ENCODE measurements at regions not wholly inside any gene's neighbourhood (a gene's known extent, or its start where the extent isn't known, plus 50 kb on each side); places are given as distances from the start of the nearest gene placed in this dataset.
"Not testable (repeated sequence)": the region's sequence is repeated elsewhere in the genome, so short reads cannot be mapped to it uniquely, and the experiment has no call there.

DNA sequence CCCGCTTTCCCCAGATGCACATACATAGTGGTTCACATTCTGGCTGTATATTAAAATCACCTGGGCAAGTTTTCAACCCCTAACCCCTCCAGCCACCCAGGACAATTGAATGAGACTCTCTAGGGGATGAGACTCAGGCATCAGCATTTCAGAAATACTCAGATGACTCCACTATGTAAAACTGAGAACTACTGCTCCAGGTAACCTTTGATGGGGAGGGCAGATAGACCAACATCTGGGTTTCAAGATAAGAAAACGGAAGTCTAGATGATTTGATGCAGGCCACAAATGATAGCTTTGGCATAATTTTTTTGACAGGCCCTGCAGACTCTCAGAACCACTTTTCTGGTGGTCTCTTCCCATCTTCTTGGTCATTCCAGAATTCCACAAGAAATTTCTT, 341.1 kb downstream of the EMP1 start:
- intact Hi-C loops (cut with DNase I): loop anchor here in 1 of 2 donors (10.0 kb wide), 1 partner anchor 173 kb away; no protein-coding TSS in a partner anchor

DNA sequence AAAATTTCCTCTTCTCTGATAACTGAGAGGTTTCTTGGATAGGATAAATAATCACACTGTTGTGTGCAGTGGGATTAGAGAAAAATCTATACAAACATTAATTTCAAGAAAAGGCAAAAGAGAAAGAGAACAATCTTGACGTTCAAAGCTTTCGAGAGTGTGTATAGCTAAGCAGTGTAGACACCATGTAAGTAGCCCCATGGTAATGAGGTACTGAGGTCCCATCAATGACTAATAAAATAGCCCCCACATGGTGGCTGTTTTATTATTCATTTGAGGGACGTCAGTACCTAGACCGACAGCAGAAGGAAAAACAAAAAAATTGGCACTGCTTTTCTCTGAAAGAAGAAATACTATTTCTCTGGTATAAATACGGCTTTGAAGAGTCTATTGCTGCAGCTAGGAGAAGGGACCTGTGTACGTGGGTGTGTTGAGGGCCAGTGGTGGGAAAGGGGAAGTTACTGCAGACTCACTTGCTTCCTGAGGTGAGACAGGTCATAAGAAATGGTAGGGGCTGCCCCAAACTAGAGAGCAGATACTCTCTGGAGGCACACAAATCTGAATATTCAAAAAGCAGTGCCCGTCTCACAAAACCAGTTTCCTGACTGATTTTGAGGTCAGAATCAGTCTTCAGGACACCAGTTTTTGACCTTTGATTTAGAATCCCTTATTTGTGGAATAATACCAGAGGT, 339.8 kb downstream of the EMP1 start:
- no peaks in the 10 kb centered on the region for H3K9me3 ChIP-seq
- DNase-seq (no peak), ATAC-seq (no peak)
- no peak overlapping the region for H3K4me3 ChIP-seq
- no peak overlapping the region for H3K27ac ChIP-seq
- no peaks in the 10 kb centered on the region for H3K4me1 ChIP-seq
- intact Hi-C loops (cut with DNase I): loop anchor here in 1 of 2 donors (10.0 kb wide), 1 partner anchor 172 kb away; no protein-coding TSS in a partner anchor
- no peaks in the 10 kb centered on the region for H3K36me3 ChIP-seq
- H3K27me3 ChIP-seq: no peaks in the 10 kb centered on the region
- TF ChIP-seq, protein P1, sequence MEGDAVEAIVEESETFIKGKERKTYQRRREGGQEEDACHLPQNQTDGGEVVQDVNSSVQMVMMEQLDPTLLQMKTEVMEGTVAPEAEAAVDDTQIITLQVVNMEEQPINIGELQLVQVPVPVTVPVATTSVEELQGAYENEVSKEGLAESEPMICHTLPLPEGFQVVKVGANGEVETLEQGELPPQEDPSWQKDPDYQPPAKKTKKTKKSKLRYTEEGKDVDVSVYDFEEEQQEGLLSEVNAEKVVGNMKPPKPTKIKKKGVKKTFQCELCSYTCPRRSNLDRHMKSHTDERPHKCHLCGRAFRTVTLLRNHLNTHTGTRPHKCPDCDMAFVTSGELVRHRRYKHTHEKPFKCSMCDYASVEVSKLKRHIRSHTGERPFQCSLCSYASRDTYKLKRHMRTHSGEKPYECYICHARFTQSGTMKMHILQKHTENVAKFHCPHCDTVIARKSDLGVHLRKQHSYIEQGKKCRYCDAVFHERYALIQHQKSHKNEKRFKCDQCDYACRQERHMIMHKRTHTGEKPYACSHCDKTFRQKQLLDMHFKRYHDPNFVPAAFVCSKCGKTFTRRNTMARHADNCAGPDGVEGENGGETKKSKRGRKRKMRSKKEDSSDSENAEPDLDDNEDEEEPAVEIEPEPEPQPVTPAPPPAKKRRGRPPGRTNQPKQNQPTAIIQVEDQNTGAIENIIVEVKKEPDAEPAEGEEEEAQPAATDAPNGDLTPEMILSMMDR (IDR thresholded peaks at IDR 0.05): no peak

More for the DNA sequence above, 341.1 kb downstream of the EMP1 start:
- Histone ChIP-seq H3K27me3 (no peaks in the 10 kb centered on the region), H3K36me3 (no peaks in the 10 kb centered on the region), H3K27ac (no peak overlapping the region), H3K4me3 (no peak overlapping the region), H3K9me3 (no peaks in the 10 kb centered on the region), H3K4me1 (no peaks in the 10 kb centered on the region)
- ATAC-seq (no peak), DNase-seq (no peak)
- TF ChIP-seq, protein P1 (IDR thresholded peaks at IDR 0.05): no peak

- Histone ChIP-seq H3K27ac (no peak overlapping the region), H3K9me3 (no peaks in the 10 kb centered on the region), H3K36me3 (no peaks in the 10 kb centered on the region), H3K4me1 (no peaks in the 10 kb centered on the region), H3K4me3 (no peak overlapping the region), H3K27me3 (no peaks in the 10 kb centered on the region)
- DNase-seq (peak; percentile 41 to 71 (median 56)), ATAC-seq (peak; percentile 84)
- intact Hi-C loops (cut with DNase I): loop anchor here in 1 of 2 donors (10.0 kb wide), 1 partner anchor 170 kb away; no protein-coding TSS in a partner anchor
- TF ChIP-seq, protein P1 (IDR thresholded peaks at IDR 0.05): peak; percentile 72 to 94
Measured at GRCh38 chr12:13534645-13535398, 338.3 kb downstream of the EMP1 start.

DNA sequence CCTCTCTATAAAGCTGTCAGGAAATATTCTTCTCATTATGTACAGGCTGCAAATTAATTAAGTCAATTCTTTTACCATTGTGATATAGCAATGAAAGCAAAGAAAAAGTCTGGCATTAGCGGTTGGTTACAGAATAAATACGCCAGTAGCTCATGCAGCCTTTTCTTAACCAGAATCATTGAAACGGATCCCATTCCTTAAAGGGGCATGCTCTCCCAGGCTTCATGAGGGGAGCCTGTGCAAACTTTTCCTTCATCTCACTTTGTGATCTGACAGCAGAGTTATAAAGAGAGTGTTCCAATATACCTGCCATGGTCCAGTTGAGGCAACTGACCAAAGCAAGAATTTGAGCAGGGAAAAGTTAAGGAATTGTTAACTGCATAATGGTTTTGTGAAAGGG, 337.7 kb downstream of the EMP1 start:
- intact Hi-C loops (cut with DNase I): loop anchor here in 1 of 2 donors (10.0 kb wide), 1 partner anchor 169 kb away; no protein-coding TSS in a partner anchor
- Histone ChIP-seq H3K9me3 (no peaks in the 10 kb centered on the region), H3K27ac (no peak overlapping the region), H3K36me3 (no peaks in the 10 kb centered on the region), H3K4me1 (no peaks in the 10 kb centered on the region), H3K27me3 (no peaks in the 10 kb centered on the region), H3K4me3 (no peak overlapping the region)
- DNase-seq (peak in 1 of 4 donors; percentile 0), ATAC-seq (no peak)
- TF ChIP-seq, protein P1 (IDR thresholded peaks at IDR 0.05): no peak

DNA sequence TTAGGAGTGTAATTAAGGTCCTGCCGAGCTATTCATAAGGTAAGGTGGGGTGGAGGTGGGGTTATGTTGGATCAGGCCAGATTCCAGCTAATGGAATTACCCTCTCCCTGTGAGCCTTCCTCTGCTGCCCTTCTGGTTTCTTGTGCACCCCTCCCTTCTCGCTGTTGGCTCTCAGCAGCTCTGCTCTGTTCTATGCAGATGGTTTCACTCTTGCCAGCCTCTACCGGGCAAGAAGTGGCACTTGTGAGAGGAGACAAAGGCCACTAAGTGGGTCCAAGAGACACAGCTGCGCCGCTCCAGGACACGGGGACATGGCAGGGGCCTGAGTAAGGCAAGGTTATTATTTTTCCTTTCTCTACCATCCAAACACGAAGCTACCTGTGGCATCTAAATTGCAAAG, 334.4 kb downstream of the EMP1 start:
- Histone ChIP-seq H3K9me3 (no peaks in the 10 kb centered on the region), H3K27me3 (no peaks in the 10 kb centered on the region), H3K27ac (no peak overlapping the region), H3K4me1 (no peaks in the 10 kb centered on the region), H3K4me3 (no peak overlapping the region), H3K36me3 (no peaks in the 10 kb centered on the region)
- ATAC-seq (peak; percentile 75), DNase-seq (peak in 2 of 4 donors; percentile 1 to 59)
- intact Hi-C loops (cut with DNase I): loop anchor here in 1 of 2 donors (10.0 kb wide), 1 partner anchor 166 kb away; no protein-coding TSS in a partner anchor
- TF ChIP-seq, protein P1 (IDR thresholded peaks at IDR 0.05): no peak

- H3K36me3 ChIP-seq, H3K4me1 ChIP-seq, H3K27me3 ChIP-seq, H3K9me3 ChIP-seq, DNase-seq, H3K27ac ChIP-seq, ATAC-seq, H3K4me3 ChIP-seq: not testable (repeated sequence)
- intact Hi-C loops (cut with DNase I): loop anchor here in 1 of 2 donors (10.0 kb wide), 1 partner anchor 272 kb away; no protein-coding TSS in a partner anchor
Measured at GRCh38 chr12:13526185-13526921, 329.8 kb downstream of the EMP1 start.
